ENCODE measurements at regions not wholly inside any gene's neighbourhood (a gene's known extent, or its start where the extent isn't known, plus 50 kb on each side); places are given as distances from the start of the nearest gene placed in this dataset.

GRCh38 chr5:44613936-44614335 is 194.8 kb upstream of the MRPS30 start:
- peaks cover 2% of the 10 kb centered on the region for H3K27me3 Mint-ChIP-seq (ENCODE audit: low read depth)
- DNase-seq (ENCODE audit: low spot score), result no peak
- TF ChIP-seq CTCF (IDR thresholded peaks at IDR 0.05), result no peak
- no peak overlapping the region for H3K27ac Mint-ChIP-seq (ENCODE audit: unreplicated experiment)
- H3K9me3 Mint-ChIP-seq (ENCODE audit: low read depth), result no peaks in the 10 kb centered on the region
- no peaks in the 10 kb centered on the region for H3K4me1 Mint-ChIP-seq (ENCODE audit: low read depth)
- no peak overlapping the region for H3K4me3 Mint-ChIP-seq (ENCODE audit: unreplicated experiment)
- no peaks in the 10 kb centered on the region for H3K36me3 Mint-ChIP-seq (ENCODE audit: low read depth)

GRCh38 chr5:44605926-44606325 is 202.8 kb upstream of the MRPS30 start:
- DNase-seq (ENCODE audit: low spot score), result no peak
- H3K36me3 Mint-ChIP-seq (ENCODE audit: low read depth), result no peaks in the 10 kb centered on the region
- H3K27me3 Mint-ChIP-seq (ENCODE audit: low read depth), result peaks cover 3% of the 10 kb centered on the region
- H3K9me3 Mint-ChIP-seq (ENCODE audit: low read depth), result no peaks in the 10 kb centered on the region
- H3K4me3 Mint-ChIP-seq (ENCODE audit: unreplicated experiment), result no peak overlapping the region
- no peak overlapping the region for H3K27ac Mint-ChIP-seq (ENCODE audit: unreplicated experiment)
- no peaks in the 10 kb centered on the region for H3K4me1 Mint-ChIP-seq (ENCODE audit: low read depth)
- no peak for TF ChIP-seq CTCF (IDR thresholded peaks at IDR 0.05)

GRCh38 chr5:44603496-44604272 is 205.1 kb upstream of the MRPS30 start:
- no peak overlapping the region for H3K4me3 Mint-ChIP-seq (ENCODE audit: unreplicated experiment)
- no peaks in the 10 kb centered on the region for H3K9me3 Mint-ChIP-seq (ENCODE audit: low read depth)
- H3K36me3 Mint-ChIP-seq (ENCODE audit: low read depth), result no peaks in the 10 kb centered on the region
- TF ChIP-seq CTCF (IDR thresholded peaks at IDR 0.05), result no peak
- no peak for DNase-seq (ENCODE audit: low spot score)
- H3K4me1 Mint-ChIP-seq (ENCODE audit: low read depth), result no peaks in the 10 kb centered on the region
- no peak overlapping the region for H3K27ac Mint-ChIP-seq (ENCODE audit: unreplicated experiment)
- H3K27me3 Mint-ChIP-seq (ENCODE audit: low read depth), result peaks cover 3% of the 10 kb centered on the region

- DNase-seq (ENCODE audit: low spot score), result no peak
- Mint-ChIP-seq H3K27ac (ENCODE audit: unreplicated experiment) (no peak overlapping the region), H3K4me1 (ENCODE audit: low read depth) (no peaks in the 10 kb centered on the region), H3K36me3 (ENCODE audit: low read depth) (no peaks in the 10 kb centered on the region), H3K4me3 (ENCODE audit: unreplicated experiment) (no peak overlapping the region), H3K9me3 (ENCODE audit: low read depth) (peaks cover 5% of the 10 kb centered on the region), H3K27me3 (ENCODE audit: low read depth) (no peaks in the 10 kb centered on the region)
- TF ChIP-seq CTCF (IDR thresholded peaks at IDR 0.05), result no peak
These were observed 185.5 kb upstream of the FGF10 start for GRCh38 chr5:44574678-44575077.

- no peak overlapping the region for H3K4me3 Mint-ChIP-seq (ENCODE audit: unreplicated experiment)
- no peaks in the 10 kb centered on the region for H3K27me3 Mint-ChIP-seq (ENCODE audit: low read depth)
- DNase-seq (ENCODE audit: low spot score), result no peak
- no peak for TF ChIP-seq CTCF (IDR thresholded peaks at IDR 0.05)
- H3K36me3 Mint-ChIP-seq (ENCODE audit: low read depth), result no peaks in the 10 kb centered on the region
- H3K27ac Mint-ChIP-seq (ENCODE audit: unreplicated experiment), result no peak overlapping the region
- H3K9me3 Mint-ChIP-seq (ENCODE audit: low read depth), result no peaks in the 10 kb centered on the region
- no peaks in the 10 kb centered on the region for H3K4me1 Mint-ChIP-seq (ENCODE audit: low read depth)
These were observed 179.3 kb upstream of the FGF10 start for GRCh38 chr5:44568519-44568918.
